ENCODE measurements at regions not wholly inside any gene's neighbourhood (a gene's known extent, or its start where the extent isn't known, plus 50 kb on each side); places are given as distances from the start of the nearest gene placed in this dataset.

- POLR2A ChIA-PET: no interaction called here
- CTCF ChIA-PET (ENCODE audit: low intra/inter-chr PET ratio, low total read pairs): no interaction called here
- no peak overlapping the region for H3K4me2 ChIP-seq (ENCODE audit: low read depth, low read length)
- DNase-seq (ENCODE audit: low spot score): no peak
- no peaks in the 10 kb centered on the region for H3K4me1 ChIP-seq (ENCODE audit: insufficient read depth, low read length)
- no peak for ATAC-seq
- H3K4me3 ChIP-seq (replicated peaks in 1 of 3; ENCODE audit: insufficient read depth in 1 of 3, low read depth in 2 of 3, low read length in 3 of 3): no peak overlapping the region
- H3K27ac ChIP-seq (ENCODE audit: extremely low read length, insufficient read depth, low read length): no peak overlapping the region
- H3K9ac ChIP-seq (ENCODE audit: insufficient read depth, low read depth, low read length): no peak overlapping the region
- no peaks in the 10 kb centered on the region for H4K20me1 ChIP-seq (ENCODE audit: insufficient read depth, low read length)
- in situ Hi-C loops (cut with HindIII; ENCODE audit: extremely low pct_ligation_motif_present, low pct_unique_long_range_greater_than_20kb): no loop called here
- TF ChIP-seq, protein P1, sequence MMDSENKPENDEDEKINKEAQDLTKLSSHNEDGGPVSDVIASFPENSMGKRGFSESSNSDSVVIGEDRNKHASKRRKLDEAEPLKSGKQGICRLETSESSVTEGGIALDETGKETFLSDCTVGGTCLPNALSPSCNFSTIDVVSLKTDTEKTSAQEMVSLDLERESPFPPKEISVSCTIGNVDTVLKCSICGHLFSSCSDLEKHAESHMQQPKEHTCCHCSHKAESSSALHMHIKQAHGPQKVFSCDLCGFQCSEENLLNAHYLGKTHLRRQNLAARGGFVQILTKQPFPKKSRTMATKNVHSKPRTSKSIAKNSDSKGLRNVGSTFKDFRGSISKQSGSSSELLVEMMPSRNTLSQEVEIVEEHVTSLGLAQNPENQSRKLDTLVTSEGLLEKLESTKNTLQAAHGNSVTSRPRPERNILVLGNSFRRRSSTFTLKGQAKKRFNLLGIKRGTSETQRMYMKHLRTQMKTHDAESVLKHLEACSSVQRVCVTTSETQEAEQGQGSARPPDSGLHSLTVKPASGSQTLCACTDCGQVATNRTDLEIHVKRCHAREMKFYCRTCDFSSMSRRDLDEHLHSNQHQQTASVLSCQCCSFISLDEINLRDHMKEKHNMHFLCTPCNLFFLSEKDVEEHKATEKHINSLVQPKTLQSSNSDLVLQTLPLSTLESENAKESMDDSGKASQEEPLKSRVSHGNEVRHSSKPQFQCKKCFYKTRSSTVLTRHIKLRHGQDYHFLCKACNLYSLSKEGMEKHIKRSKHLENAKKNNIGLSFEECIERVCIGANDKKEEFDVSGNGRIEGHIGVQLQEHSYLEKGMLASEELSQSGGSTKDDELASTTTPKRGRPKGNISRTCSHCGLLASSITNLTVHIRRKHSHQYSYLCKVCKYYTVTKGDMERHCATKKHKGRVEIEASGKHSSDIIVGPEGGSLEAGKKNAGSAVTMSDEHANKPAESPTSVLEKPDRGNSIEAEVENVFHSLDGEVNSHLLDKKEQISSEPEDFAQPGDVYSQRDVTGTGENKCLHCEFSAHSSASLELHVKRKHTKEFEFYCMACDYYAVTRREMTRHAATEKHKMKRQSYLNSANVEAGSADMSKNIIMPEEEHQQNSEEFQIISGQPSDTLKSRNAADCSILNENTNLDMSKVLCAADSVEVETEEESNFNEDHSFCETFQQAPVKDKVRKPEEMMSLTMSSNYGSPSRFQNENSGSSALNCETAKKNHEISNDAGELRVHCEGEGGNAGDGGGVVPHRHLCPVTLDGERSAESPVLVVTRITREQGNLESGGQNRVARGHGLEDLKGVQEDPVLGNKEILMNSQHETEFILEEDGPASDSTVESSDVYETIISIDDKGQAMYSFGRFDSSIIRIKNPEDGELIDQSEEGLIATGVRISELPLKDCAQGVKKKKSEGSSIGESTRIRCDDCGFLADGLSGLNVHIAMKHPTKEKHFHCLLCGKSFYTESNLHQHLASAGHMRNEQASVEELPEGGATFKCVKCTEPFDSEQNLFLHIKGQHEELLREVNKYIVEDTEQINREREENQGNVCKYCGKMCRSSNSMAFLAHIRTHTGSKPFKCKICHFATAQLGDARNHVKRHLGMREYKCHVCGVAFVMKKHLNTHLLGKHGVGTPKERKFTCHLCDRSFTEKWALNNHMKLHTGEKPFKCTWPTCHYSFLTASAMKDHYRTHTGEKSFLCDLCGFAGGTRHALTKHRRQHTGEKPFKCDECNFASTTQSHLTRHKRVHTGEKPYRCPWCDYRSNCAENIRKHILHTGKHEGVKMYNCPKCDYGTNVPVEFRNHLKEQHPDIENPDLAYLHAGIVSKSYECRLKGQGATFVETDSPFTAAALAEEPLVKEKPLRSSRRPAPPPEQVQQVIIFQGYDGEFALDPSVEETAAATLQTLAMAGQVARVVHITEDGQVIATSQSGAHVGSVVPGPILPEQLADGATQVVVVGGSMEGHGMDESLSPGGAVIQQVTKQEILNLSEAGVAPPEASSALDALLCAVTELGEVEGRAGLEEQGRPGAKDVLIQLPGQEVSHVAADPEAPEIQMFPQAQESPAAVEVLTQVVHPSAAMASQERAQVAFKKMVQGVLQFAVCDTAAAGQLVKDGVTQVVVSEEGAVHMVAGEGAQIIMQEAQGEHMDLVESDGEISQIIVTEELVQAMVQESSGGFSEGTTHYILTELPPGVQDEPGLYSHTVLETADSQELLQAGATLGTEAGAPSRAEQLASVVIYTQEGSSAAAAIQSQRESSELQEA (CRISPR knock-in tag; IDR thresholded peaks at IDR 0.05; ENCODE audit: not compliant biosample characterization): no peak
- TF ChIP-seq ZC3H4 (CRISPR knock-in tag; IDR thresholded peaks at IDR 0.05; ENCODE audit: borderline replicate concordance) (no peak), STAG1 (CRISPR knock-in tag; IDR thresholded peaks at IDR 0.05) (no peak), ZNF33A (CRISPR knock-in tag; IDR thresholded peaks at IDR 0.05; ENCODE audit: borderline replicate concordance) (no peak), FOXA3 (CRISPR knock-in tag; IDR thresholded peaks at IDR 0.05) (no peak), TOPORS (CRISPR knock-in tag; IDR thresholded peaks at IDR 0.05) (no peak), MLXIP (CRISPR knock-in tag; IDR thresholded peaks at IDR 0.05; ENCODE audit: borderline replicate concordance) (no peak), KLF13 (CRISPR knock-in tag; IDR thresholded peaks at IDR 0.05) (no peak), FOXC1 (CRISPR knock-in tag; IDR thresholded peaks at IDR 0.05; ENCODE audit: borderline replicate concordance) (no peak), ZNF839 (CRISPR knock-in tag; IDR thresholded peaks at IDR 0.05; ENCODE audit: borderline replicate concordance) (no peak)
- TF ChIP-seq, protein P2, sequence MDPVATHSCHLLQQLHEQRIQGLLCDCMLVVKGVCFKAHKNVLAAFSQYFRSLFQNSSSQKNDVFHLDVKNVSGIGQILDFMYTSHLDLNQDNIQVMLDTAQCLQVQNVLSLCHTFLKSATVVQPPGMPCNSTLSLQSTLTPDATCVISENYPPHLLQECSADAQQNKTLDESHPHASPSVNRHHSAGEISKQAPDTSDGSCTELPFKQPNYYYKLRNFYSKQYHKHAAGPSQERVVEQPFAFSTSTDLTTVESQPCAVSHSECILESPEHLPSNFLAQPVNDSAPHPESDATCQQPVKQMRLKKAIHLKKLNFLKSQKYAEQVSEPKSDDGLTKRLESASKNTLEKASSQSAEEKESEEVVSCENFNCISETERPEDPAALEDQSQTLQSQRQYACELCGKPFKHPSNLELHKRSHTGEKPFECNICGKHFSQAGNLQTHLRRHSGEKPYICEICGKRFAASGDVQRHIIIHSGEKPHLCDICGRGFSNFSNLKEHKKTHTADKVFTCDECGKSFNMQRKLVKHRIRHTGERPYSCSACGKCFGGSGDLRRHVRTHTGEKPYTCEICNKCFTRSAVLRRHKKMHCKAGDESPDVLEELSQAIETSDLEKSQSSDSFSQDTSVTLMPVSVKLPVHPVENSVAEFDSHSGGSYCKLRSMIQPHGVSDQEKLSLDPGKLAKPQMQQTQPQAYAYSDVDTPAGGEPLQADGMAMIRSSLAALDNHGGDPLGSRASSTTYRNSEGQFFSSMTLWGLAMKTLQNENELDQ (CRISPR knock-in tag; IDR thresholded peaks at IDR 0.05; ENCODE audit: borderline replicate concordance): no peak
- H3K36me3 ChIP-seq (replicated peaks in 1 of 2; ENCODE audit: control insufficient read depth in 1 of 2, insufficient read depth in 2 of 2, low read length in 2 of 2): no peaks in the 10 kb centered on the region
- intact Hi-C loops (cut with micrococcal nuclease; ENCODE audit: unreplicated experiment): no loop called here
- FAIRE-seq: no peak
- no peaks in the 10 kb centered on the region; a peak in 1 of 5 replicates for H3K27me3 ChIP-seq (ENCODE audit: control insufficient read depth in 1 of 2, insufficient read depth in 2 of 2, low read length in 2 of 2)
- H2AFZ ChIP-seq (ENCODE audit: low read length): no peak overlapping the region
- H3K79me2 ChIP-seq (ENCODE audit: insufficient read depth, low read length): no peaks in the 10 kb centered on the region
- BruUV-seq (replicated peaks): no TSS peak
- no peaks in the 10 kb centered on the region for H3K9me3 ChIP-seq (ENCODE audit: low read length)
- 38% methylated on average over 1 of the region's 1 CpG for WGBS (ENCODE audit: low lambda C conversion rate)
Observed at GRCh38 chr12:33006106-33006505, 109.5 kb upstream of the PKP2 start.
